HG02970 (cell line): ENCODE measurements at regions not wholly inside any gene's neighbourhood (a gene's known extent, or its start where the extent isn't known, plus 50 kb on each side); places are given as distances from the start of the nearest gene placed in this dataset.

Source experiments
- ATAC-seq: cut with Tn5 transposase; IDR thresholded peaks from one replicate; pipeline ENCODE4 v1.9.1; 2021; ENCODE audit warnings: mild to moderate bottlenecking, moderate library complexity, moderate number of reproducible peaks; ENCODE audit not compliant: unreplicated experiment, low FRiP score

DNA sequence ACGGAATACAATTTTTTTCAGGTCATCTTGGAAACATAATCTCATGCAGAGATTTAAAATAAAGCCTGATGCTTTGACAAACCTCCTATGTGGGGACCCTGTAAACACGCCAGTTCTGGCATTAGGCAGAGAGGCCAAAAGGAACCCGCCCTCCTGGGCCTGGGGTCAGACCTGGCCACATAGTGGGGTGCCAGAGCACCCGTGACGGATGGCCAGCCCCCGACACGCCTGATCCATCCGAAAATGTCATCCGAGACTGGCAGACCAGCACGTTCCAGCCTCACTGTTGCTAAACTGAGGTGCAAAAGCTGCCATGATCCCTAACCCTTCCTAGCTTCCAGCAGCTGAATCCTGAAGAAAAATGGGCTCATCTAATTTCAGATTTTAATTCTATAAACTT is 222.6 kb upstream of the SALL3 start:
- ATAC-seq = no peak

DNA sequence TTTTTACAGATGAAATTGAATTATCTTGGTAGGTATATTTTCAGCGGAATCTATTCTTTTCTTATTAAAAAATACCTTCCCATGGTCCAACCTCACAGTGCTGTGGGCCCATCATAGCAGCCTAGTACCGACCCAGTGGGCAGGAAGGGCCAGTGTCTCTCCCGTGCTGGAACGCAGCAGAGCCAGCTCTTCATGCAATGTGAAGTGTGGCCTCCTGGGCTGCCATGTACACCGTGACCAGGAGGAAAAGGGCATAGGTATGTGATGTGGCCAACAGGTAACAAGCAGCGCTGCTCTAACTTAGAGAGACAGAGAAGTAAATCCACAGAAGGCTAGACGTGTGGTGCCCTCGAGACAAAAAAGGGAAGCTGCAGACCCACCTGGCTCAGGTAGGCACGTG is 221.1 kb upstream of the SALL3 start:
- ATAC-seq = no peak

GRCh38 chr18:78762753-78763152 is 216.9 kb upstream of the SALL3 start:
- no peak for ATAC-seq

GRCh38 chr18:78764544-78764943 is 215.1 kb upstream of the SALL3 start:
- ATAC-seq = no peak

GRCh38 chr18:78765142-78765541 is 214.5 kb upstream of the SALL3 start:
- ATAC-seq = no peak

DNA sequence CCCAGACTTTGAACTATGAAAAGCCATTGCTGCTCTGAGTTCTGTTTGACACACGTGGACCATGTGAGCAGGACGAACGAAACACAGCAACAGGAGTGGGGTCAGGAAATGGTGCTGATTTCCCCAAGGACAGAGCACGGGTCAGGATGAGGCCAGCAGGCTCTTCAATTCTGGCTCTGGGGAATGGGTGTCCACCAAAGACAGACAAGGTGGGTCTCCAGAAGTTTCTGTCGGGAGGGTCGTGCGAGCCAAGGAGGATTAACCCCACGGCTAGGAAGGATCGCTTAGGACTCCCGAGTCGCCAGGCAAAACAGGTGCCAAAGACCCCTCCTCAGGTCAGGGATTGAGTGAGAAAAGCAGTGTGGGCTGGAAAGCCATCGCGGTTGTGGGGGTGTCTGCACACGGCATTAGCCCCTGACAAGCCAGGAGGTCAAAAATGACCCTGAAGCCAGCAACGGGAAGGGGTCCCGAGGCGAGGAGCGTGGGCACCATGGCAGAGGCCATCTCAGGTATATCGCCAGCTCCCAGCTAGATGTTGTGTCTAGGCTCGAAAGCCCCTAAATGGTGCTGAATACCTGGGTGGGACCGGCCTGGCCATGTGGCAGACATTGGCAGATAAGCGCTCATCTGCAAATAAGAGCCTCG is 213.9 kb upstream of the SALL3 start:
- no peak for ATAC-seq

DNA sequence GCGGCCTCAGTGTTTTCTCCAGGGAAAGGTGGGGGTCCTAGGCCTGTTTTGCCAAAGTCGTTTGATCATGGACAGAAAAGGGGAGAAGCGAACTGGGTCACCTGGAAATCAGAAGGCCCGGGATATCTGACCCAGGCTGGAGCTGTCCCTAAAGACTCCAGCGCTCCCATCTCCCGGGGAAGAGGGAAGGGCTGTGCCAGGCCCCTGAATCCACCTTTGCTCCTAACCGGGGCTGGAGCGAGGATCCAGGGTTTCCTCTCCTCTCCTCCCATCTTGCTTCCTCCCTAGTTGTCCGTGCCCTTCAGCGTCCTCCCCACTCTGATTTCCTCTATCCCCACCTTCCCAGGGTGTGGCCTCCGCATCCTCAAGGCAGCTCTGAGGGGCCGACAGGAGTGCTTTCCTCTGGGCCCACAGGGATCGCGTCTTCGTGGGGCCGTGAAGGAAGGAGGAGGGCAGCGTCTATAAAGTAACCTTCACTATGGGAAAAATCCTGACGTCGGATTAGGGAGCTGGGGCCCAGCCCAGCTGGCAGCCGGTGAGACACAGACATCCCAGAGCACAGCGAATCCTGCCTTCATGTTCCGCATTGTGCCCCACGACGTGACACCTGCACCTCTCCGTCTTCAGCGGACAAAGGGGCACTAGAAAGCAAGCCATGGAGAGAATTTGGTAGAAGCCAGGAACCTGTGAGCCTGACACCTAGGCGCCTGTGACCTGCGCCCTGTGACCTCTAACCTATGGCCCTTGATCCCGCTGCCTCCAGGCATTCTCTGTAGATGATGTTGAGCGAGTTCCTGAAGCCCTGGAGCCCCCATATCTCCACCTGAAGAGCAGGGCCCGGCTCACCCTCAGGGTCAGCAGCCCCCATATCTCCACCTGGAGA is 212.7 kb upstream of the SALL3 start:
- ATAC-seq = no peak

GRCh38 chr18:78767648-78768071 is 212.0 kb upstream of the SALL3 start:
- ATAC-seq = no peak

- ATAC-seq = no peak
Observed at GRCh38 chr18:78768221-78768620, 211.4 kb upstream of the SALL3 start.

- no peak for ATAC-seq
Observed at GRCh38 chr18:78768656-78769501, 210.7 kb upstream of the SALL3 start.

DNA sequence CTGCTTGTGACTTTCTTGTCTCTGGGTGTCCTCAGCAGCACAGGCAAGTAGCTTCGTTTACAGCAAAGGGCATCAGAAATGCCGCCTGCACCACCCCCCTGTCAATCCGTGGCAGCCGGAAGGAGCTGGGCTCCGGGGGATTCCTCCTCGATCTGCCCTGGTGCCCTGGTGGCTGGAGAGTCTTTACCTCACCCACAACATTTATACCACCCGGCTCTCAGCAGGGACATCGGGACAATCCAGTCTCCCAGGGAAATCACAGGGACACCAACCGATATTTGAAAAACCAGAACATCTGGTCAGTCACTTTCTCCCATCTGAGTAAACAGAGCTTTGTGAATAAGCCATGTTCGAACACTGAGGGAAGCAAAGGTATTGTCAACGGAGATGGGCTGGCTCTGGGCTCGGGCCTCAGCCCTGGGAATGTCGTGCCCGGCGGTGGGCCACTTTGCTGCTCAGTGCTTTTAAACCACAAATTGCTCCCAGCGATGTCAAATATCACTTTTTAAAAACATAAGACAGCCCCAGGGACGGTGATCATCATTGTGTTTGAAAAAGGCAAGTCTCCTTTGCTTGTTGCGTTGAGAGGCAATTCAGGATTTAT is 210.0 kb upstream of the SALL3 start:
- ATAC-seq = no peak

GRCh38 chr18:78770139-78770822 is 209.3 kb upstream of the SALL3 start:
- ATAC-seq = no peak

- no peak for ATAC-seq
Observed at GRCh38 chr18:78770823-78771139, 208.8 kb upstream of the SALL3 start.

DNA sequence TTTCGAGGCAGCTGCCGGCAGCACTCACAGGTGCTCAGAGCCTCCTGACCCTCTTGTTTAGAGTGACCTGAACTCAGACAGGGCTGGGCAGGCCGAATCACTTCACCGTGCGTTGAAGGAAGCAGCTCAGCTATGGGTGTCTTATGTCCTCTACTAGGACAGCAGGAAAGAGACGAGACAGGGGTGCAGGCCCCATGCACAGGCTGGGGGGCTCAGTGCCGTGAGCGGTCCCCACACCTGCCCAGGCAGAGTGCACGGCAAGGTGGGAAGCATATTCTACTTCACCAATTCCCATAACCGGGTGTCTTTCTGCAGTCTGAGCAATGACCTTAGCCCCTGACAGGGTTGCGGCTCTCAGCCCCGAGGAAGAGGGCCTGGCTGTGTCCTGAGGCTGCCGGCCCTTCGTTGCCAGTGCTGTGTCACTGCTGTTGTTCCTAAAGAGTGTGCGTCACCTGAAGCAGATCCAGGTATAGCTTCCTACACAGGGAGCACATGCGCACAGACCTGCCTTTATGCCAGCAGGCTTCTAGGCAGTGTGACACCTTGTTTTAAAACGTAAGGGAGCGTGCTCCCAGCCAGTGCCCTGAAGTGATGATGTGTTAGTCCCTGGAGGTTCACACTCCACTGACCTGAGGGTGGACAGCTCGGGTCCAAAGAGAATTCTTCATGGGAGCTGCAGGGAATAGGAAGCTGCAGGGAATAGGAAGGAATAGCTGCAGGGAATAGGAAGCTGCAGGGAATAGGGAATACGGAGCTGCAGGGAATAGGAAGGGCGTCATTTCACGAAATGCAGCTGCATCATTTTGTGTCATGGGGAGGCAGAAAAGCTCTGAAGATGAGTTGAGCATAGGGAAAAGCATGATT is 207.9 kb upstream of the SALL3 start:
- no peak for ATAC-seq

- ATAC-seq = no peak
Observed at GRCh38 chr18:78772360-78773302, 207.0 kb upstream of the SALL3 start.

GRCh38 chr18:78773303-78773755 is 206.3 kb upstream of the SALL3 start:
- ATAC-seq = no peak

GRCh38 chr18:78773819-78774218 is 205.8 kb upstream of the SALL3 start:
- ATAC-seq = no peak

GRCh38 chr18:78774741-78775141 is 204.9 kb upstream of the SALL3 start:
- ATAC-seq = no peak
